Suprapubic skin (tissue), 4 donors: ENCODE measurements at regions not wholly inside any gene's neighbourhood (a gene's known extent, or its start where the extent isn't known, plus 50 kb on each side); places are given as distances from the start of the nearest gene placed in this dataset.

Experiments
- CTCF ChIP-seq, 2 donors: fragments of 200-600 bp in 1 of 2; fragments of 450-650 bp in 1 of 2; sonication (generic) in 1 of 2; IDR thresholded peaks; one replicate each; pipeline ENCODE4 v1.5.1; 2016 to 2019; ENCODE audit warnings: antibody characterized with exemption in 2 of 2, mild to moderate bottlenecking in 1 of 2, moderate library complexity in 1 of 2
- EP300 ChIP-seq: sonication (generic); formaldehyde crosslinking; IDR thresholded peaks from one replicate; pipeline ENCODE4 v1.6.1; 2017; ENCODE audit warnings: antibody characterized with exemption
- POLR2A ChIP-seq, 2 donors: fragments of 450-650 bp; IDR thresholded peaks; one replicate each; pipeline ENCODE4 v1.6.1; 2017; ENCODE audit warnings: antibody characterized with exemption in 2 of 2, mild to moderate bottlenecking in 2 of 2, moderate library complexity in 2 of 2
- POLR2AphosphoS5 ChIP-seq, 3 donors: sonication (generic); formaldehyde crosslinking; IDR thresholded peaks; one replicate each; pipeline ENCODE4 v1.6.1; 2017; ENCODE audit warnings: antibody characterized with exemption in 3 of 3

GRCh38 chr20:60101201-60101890 lies 143.1 kb downstream of the CDH26 start:
- no peak for TF ChIP-seq CTCF (IDR thresholded peaks at IDR 0.05)
- TF ChIP-seq EP300, result no peak
- no peak for TF ChIP-seq POLR2A (IDR thresholded peaks at IDR 0.05)
- no peak for TF ChIP-seq POLR2AphosphoS5 (IDR thresholded peaks at IDR 0.05)
